Caco-2 (cell line): ENCODE measurements at regions not wholly inside any gene's neighbourhood (a gene's known extent, or its start where the extent isn't known, plus 50 kb on each side); places are given as distances from the start of the nearest gene placed in this dataset.

Source experiments
- BruUV-seq: library from RNA; stranded (reverse); fragments of 400-500 nt; replicated peaks from 2 replicates; lab custom pipeline; 2021; lab: Mats Ljungman, UMichigan
- CTCF ChIA-PET: fragments of 300-600 bp; sonication (Branson Sonifier 250); formaldehyde crosslinking; loops from one replicate; lab custom pipeline; 2022; ENCODE audit warnings: antibody characterized with exemption; lab: Charles Lee
- POLR2A ChIA-PET: fragments of 300-600 bp; sonication (Branson Sonifier 250); formaldehyde crosslinking; loops from one replicate; lab custom pipeline; 2022; ENCODE audit warnings: antibody characterized with exemption; lab: Charles Lee
- DNase-seq, 2 experiments: peaks; one replicate each; pipeline versions ENCODE4 v3.0.0 to v3.0.0-alpha.2; 2020 to 2022
- H3K27me3 ChIP-seq: replicated peaks from 2 replicates; pipeline ENCODE4 v1.6.0; 2011; ENCODE audit warnings: low read length; ENCODE audit not compliant: control insufficient read depth, insufficient read depth
- H3K36me3 ChIP-seq: 2 replicates; pipeline ENCODE4 v1.5.1; 2011; ENCODE audit warnings: low read length; ENCODE audit not compliant: control insufficient read depth, insufficient read depth
- H3K4me1 ChIP-seq: fragments of 250-450 bp; sonication (Bioruptor Pico); 2 replicates; pipeline ENCODE4 v1.5.1; 2020; ENCODE audit warnings: mild to moderate bottlenecking
- H3K4me3 ChIP-seq: 2 replicates; pipeline ENCODE4 v1.5.1; 2011; ENCODE audit warnings: low read depth, mild to moderate bottlenecking, control low read depth, low read length
- H3K9me3 ChIP-seq: fragments of 250-450 bp; sonication (Bioruptor Pico); 2 replicates; pipeline ENCODE4 v1.5.1; 2020; ENCODE audit warnings: mild to moderate bottlenecking, moderate library complexity
- H3K27ac Mint-ChIP-seq: one replicate; pipeline ENCODE4 v1.8.0; 2022; ENCODE audit warnings: mixed read lengths; ENCODE audit not compliant: unreplicated experiment
- H3K27me3 Mint-ChIP-seq: one replicate; pipeline ENCODE4 v1.8.0; 2022; ENCODE audit warnings: mixed read lengths; ENCODE audit not compliant: insufficient read depth, unreplicated experiment
- H3K36me3 Mint-ChIP-seq: one replicate; pipeline ENCODE4 v1.8.0; 2022; ENCODE audit warnings: mild to moderate bottlenecking, mixed read lengths; ENCODE audit not compliant: insufficient read depth, unreplicated experiment
- H3K4me1 Mint-ChIP-seq: one replicate; pipeline ENCODE4 v1.8.0; 2022; ENCODE audit warnings: low read depth, mixed read lengths; ENCODE audit not compliant: unreplicated experiment
- H3K4me3 Mint-ChIP-seq: one replicate; pipeline ENCODE4 v1.8.0; 2022; ENCODE audit warnings: mild to moderate bottlenecking, moderate library complexity, mixed read lengths; ENCODE audit not compliant: unreplicated experiment
- H3K9me3 Mint-ChIP-seq: one replicate; pipeline ENCODE4 v1.8.0; 2022; ENCODE audit warnings: mixed read lengths; ENCODE audit not compliant: unreplicated experiment
- intact Hi-C: fragments of 100-400 bp; cut with micrococcal nuclease; formaldehyde crosslinking; loops from one replicate; pipeline ENCODE4 v1.10.0; 2022; ENCODE audit not compliant: unreplicated experiment
- TF ChIP-seq, protein P1 (sequence below), 2 experiments: fragments of 200-600 bp in 1 of 2; IDR thresholded peaks; 1 replicate in 1 of 2; 2 replicates in 1 of 2; pipeline versions ENCODE4 v1.5.1 to v1.8.0; 2011 to 2022; ENCODE audit warnings: antibody characterized with exemption in 1 of 2, control low read depth in 1 of 2, inconsistent platforms in 1 of 2, low read depth in 1 of 2, low read length in 1 of 2, mild to moderate bottlenecking in 1 of 2, moderate library complexity in 1 of 2; ENCODE audit not compliant: insufficient read depth in 1 of 2, severe bottlenecking in 1 of 2, unreplicated experiment in 1 of 2

DNA sequence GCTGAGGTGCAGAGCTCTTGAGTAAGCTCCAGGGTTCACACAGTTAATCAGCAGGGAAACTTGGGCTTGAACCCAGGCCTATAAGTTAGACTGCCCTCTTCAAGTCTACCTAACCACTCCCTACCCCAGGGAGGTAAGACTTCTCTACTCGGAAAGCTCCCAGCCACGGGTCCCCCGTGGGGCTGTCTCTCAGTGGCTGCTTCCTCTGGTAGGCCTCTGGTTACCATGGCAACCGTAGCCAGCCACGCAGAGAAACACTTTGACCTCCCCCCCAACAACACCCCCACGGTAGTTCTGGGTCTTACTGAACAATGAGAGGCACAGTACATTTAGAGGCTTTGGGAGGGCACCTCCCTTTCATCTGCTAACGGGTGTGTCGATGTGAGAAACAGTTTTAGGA lies 245.2 kb downstream of the AACS start:
- intact Hi-C loops = no loop called here
- no peaks in the 10 kb centered on the region for H3K4me1 ChIP-seq
- peaks cover 22% of the 10 kb centered on the region for H3K27me3 Mint-ChIP-seq
- H3K27ac Mint-ChIP-seq = no peak overlapping the region
- TF ChIP-seq, protein P1, sequence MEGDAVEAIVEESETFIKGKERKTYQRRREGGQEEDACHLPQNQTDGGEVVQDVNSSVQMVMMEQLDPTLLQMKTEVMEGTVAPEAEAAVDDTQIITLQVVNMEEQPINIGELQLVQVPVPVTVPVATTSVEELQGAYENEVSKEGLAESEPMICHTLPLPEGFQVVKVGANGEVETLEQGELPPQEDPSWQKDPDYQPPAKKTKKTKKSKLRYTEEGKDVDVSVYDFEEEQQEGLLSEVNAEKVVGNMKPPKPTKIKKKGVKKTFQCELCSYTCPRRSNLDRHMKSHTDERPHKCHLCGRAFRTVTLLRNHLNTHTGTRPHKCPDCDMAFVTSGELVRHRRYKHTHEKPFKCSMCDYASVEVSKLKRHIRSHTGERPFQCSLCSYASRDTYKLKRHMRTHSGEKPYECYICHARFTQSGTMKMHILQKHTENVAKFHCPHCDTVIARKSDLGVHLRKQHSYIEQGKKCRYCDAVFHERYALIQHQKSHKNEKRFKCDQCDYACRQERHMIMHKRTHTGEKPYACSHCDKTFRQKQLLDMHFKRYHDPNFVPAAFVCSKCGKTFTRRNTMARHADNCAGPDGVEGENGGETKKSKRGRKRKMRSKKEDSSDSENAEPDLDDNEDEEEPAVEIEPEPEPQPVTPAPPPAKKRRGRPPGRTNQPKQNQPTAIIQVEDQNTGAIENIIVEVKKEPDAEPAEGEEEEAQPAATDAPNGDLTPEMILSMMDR (IDR thresholded peaks at IDR 0.05; ENCODE audit: insufficient read depth in 1 of 2, low read depth in 1 of 2, low read length in 1 of 2, severe bottlenecking in 1 of 2, unreplicated experiment in 1 of 2) = no peak
- no peak for DNase-seq
- H3K36me3 ChIP-seq = no peaks in the 10 kb centered on the region
- no peak overlapping the region for H3K4me3 ChIP-seq
- no peaks in the 10 kb centered on the region for H3K27me3 ChIP-seq
- POLR2A ChIA-PET = no interaction called here
- no peaks in the 10 kb centered on the region for H3K4me1 Mint-ChIP-seq
- CTCF ChIA-PET = no interaction called here
- no TSS peak for BruUV-seq
- no peaks in the 10 kb centered on the region for H3K9me3 Mint-ChIP-seq
- peaks cover 6% of the 10 kb centered on the region; the same call in 1 of the 2 replicates for H3K9me3 ChIP-seq
- no peak overlapping the region for H3K4me3 Mint-ChIP-seq
- no peaks in the 10 kb centered on the region for H3K36me3 Mint-ChIP-seq

DNA sequence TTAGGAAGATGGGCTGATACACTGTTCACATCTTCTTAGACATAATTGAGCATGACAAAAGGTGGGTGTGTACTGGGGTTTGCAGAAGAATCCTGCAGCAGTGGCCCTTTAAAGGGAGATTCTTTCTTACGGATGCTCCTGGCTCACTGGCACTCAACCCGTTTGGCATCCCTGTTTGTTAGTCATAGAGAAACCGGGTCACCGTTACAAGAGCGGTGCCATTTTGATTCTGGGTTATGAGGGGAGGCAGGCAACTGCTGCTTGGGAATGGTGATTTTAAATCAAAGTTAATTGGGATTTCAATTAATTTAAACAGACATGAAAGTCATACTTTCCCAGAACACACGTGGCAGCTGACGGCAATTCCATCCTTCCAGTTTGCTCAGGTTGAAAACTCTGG lies 245.8 kb downstream of the AACS start:
- H3K4me3 Mint-ChIP-seq = no peak overlapping the region
- ChIA-PET POLR2A (no interaction called here), CTCF (no interaction called here)
- Histone ChIP-seq H3K4me3 (no peak overlapping the region), H3K4me1 (no peaks in the 10 kb centered on the region), H3K9me3 (peaks cover 6% of the 10 kb centered on the region; the same call in 1 of the 2 replicates), H3K36me3 (no peaks in the 10 kb centered on the region), H3K27me3 (no peaks in the 10 kb centered on the region)
- no peaks in the 10 kb centered on the region for H3K36me3 Mint-ChIP-seq
- no peak overlapping the region for H3K27ac Mint-ChIP-seq
- H3K9me3 Mint-ChIP-seq = no peaks in the 10 kb centered on the region
- peaks cover 22% of the 10 kb centered on the region for H3K27me3 Mint-ChIP-seq
- intact Hi-C loops = no loop called here
- TF ChIP-seq, protein P1 (IDR thresholded peaks at IDR 0.05; ENCODE audit: insufficient read depth in 1 of 2, low read depth in 1 of 2, low read length in 1 of 2, severe bottlenecking in 1 of 2, unreplicated experiment in 1 of 2) = no peak
- no peak for DNase-seq
- BruUV-seq = no TSS peak
- no peaks in the 10 kb centered on the region for H3K4me1 Mint-ChIP-seq

DNA sequence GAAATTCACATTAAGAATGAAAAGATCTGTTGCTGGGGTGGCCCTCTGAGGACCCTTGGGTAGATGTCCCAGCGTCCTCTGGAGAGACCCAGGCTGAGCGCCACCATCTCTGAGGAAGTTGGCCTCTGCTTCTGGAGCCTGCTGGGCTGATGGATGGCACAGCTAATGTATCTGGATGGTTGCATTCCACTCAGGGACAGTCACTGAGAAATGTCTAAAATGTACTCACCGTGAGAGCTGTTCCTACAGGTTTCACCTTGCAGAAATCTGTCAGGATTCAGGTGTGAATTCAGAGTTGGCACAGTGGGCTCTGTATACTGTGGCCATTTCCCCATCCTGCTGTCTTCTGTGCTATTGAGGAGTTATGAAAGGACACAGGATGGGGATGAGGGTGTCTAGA lies 247.2 kb downstream of the AACS start:
- TF ChIP-seq, protein P1 (IDR thresholded peaks at IDR 0.05; ENCODE audit: insufficient read depth in 1 of 2, low read depth in 1 of 2, low read length in 1 of 2, severe bottlenecking in 1 of 2, unreplicated experiment in 1 of 2) = no peak
- no peaks in the 10 kb centered on the region for H3K36me3 ChIP-seq
- intact Hi-C loops = no loop called here
- POLR2A ChIA-PET = no interaction called here
- H3K4me1 Mint-ChIP-seq = no peaks in the 10 kb centered on the region
- CTCF ChIA-PET = no interaction called here
- H3K9me3 Mint-ChIP-seq = no peaks in the 10 kb centered on the region
- peaks cover 6% of the 10 kb centered on the region; the same call in 1 of the 2 replicates for H3K9me3 ChIP-seq
- no peaks in the 10 kb centered on the region for H3K36me3 Mint-ChIP-seq
- no peaks in the 10 kb centered on the region for H3K27me3 ChIP-seq
- BruUV-seq = no TSS peak
- no peak overlapping the region for H3K4me3 Mint-ChIP-seq
- no peak overlapping the region for H3K4me3 ChIP-seq
- H3K4me1 ChIP-seq = no peaks in the 10 kb centered on the region
- H3K27me3 Mint-ChIP-seq = peaks cover 19% of the 10 kb centered on the region
- DNase-seq = no peak
- no peak overlapping the region for H3K27ac Mint-ChIP-seq
